Mammary epithelial cell (primary cell): ENCODE measurements at regions not wholly inside any gene's neighbourhood (a gene's known extent, or its start where the extent isn't known, plus 50 kb on each side); places are given as distances from the start of the nearest gene placed in this dataset.

Source experiments
- EZH2 ChIP-seq: IDR thresholded peaks from 2 replicates; pipeline ENCODE4 v1.6.1; 2012; ENCODE audit warnings: low read length, inconsistent platforms, borderline replicate concordance
- TF ChIP-seq, protein P1 (sequence below), 2 donors: IDR thresholded peaks in 1 of 2; conservative IDR thresholded peaks in 1 of 2; 2 replicates each; pipeline ENCODE4 v1.5.1; 2011 to 2012; ENCODE audit warnings: inconsistent platforms in 2 of 2, low read length in 2 of 2, mild to moderate bottlenecking in 2 of 2, control low read depth in 1 of 2, low read depth in 1 of 2; ENCODE audit not compliant: insufficient read depth in 1 of 2; ENCODE audit errors: extremely low read depth in 1 of 2

GRCh38 chr11:45741582-45741981 is 63.4 kb upstream of the SLC35C1 start:
- TF ChIP-seq, protein P1, sequence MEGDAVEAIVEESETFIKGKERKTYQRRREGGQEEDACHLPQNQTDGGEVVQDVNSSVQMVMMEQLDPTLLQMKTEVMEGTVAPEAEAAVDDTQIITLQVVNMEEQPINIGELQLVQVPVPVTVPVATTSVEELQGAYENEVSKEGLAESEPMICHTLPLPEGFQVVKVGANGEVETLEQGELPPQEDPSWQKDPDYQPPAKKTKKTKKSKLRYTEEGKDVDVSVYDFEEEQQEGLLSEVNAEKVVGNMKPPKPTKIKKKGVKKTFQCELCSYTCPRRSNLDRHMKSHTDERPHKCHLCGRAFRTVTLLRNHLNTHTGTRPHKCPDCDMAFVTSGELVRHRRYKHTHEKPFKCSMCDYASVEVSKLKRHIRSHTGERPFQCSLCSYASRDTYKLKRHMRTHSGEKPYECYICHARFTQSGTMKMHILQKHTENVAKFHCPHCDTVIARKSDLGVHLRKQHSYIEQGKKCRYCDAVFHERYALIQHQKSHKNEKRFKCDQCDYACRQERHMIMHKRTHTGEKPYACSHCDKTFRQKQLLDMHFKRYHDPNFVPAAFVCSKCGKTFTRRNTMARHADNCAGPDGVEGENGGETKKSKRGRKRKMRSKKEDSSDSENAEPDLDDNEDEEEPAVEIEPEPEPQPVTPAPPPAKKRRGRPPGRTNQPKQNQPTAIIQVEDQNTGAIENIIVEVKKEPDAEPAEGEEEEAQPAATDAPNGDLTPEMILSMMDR (conservative IDR thresholded peaks at IDR 0.05 in 1 of 2, IDR thresholded peaks at IDR 0.05 in 1 of 2; ENCODE audit: extremely low read depth in 1 of 2, insufficient read depth in 1 of 2, low read depth in 1 of 2, low read length in 2 of 2), result no peak
- TF ChIP-seq EZH2, result no peak
